Osteoblast (primary cell): ENCODE measurements at regions not wholly inside any gene's neighbourhood (a gene's known extent, or its start where the extent isn't known, plus 50 kb on each side); places are given as distances from the start of the nearest gene placed in this dataset.

Source experiments
- DNase-seq: peaks from one replicate; pipeline ENCODE4 v3.0.0; 2011; ENCODE audit warnings: low spot score, mixed read lengths; ENCODE audit not compliant: insufficient read length; ENCODE audit errors: missing footprints
- H2AFZ ChIP-seq: 2 replicates; pipeline ENCODE4 v1.6.0; 2011; ENCODE audit warnings: mild to moderate bottlenecking, low read length
- H3K27ac ChIP-seq: 2 replicates; pipeline ENCODE4 v1.5.1; 2011; ENCODE audit warnings: mild to moderate bottlenecking, low read depth, low read length, moderate library complexity
- H3K27me3 ChIP-seq: 2 replicates; pipeline ENCODE4 v1.6.0; 2012; ENCODE audit warnings: mild to moderate bottlenecking, control low read depth, inconsistent platforms, low read length, moderate library complexity; ENCODE audit not compliant: insufficient read depth
- H3K36me3 ChIP-seq: 2 replicates; pipeline ENCODE4 v1.5.1; 2011; ENCODE audit warnings: mild to moderate bottlenecking, low read length, control low read depth, moderate library complexity; ENCODE audit not compliant: insufficient read depth
- H3K4me1 ChIP-seq: 2 replicates; pipeline ENCODE4 v1.5.1; 2011; ENCODE audit warnings: mild to moderate bottlenecking, low read length, control low read depth, moderate library complexity; ENCODE audit not compliant: insufficient read depth
- H3K4me2 ChIP-seq: 2 replicates; pipeline ENCODE4 v1.6.0; 2011; ENCODE audit warnings: mild to moderate bottlenecking, low read length; ENCODE audit not compliant: insufficient read depth
- H3K4me3 ChIP-seq: fragments of 200-600 bp; sonication (generic); 3 replicates; pipeline ENCODE4 v1.5.1; 2012; ENCODE audit warnings: mild to moderate bottlenecking, low read length, inconsistent platforms; ENCODE audit not compliant: insufficient read depth
- H3K79me2 ChIP-seq: 2 replicates; pipeline ENCODE4 v1.6.0; 2012; ENCODE audit warnings: mild to moderate bottlenecking, low read length, control low read depth, inconsistent platforms; ENCODE audit not compliant: insufficient read depth
- H3K9me3 ChIP-seq: 2 replicates; pipeline ENCODE4 v1.5.1; 2011; ENCODE audit warnings: low read depth, low read length, control low read depth
- H4K20me1 ChIP-seq: 2 replicates; pipeline ENCODE4 v1.6.0; 2012; ENCODE audit warnings: mild to moderate bottlenecking, low read length, control low read depth; ENCODE audit not compliant: insufficient read depth
- CTCF ChIP-seq: IDR thresholded peaks from 2 replicates; pipeline ENCODE4 v1.5.1; 2011; ENCODE audit warnings: mild to moderate bottlenecking, low read depth, low read length, moderate library complexity; ENCODE audit errors: extremely low read depth

- H4K20me1 ChIP-seq = no peaks in the 10 kb centered on the region
- no peak overlapping the region for H3K4me3 ChIP-seq
- no peaks in the 10 kb centered on the region for H3K9me3 ChIP-seq
- H3K4me1 ChIP-seq = no peaks in the 10 kb centered on the region
- H3K27ac ChIP-seq = no peak overlapping the region
- H3K79me2 ChIP-seq = no peaks in the 10 kb centered on the region
- TF ChIP-seq CTCF = no peak
- no peak overlapping the region for H3K4me2 ChIP-seq
- no peaks in the 10 kb centered on the region for H3K36me3 ChIP-seq
- H2AFZ ChIP-seq = no peak overlapping the region
- DNase-seq = no peak
- H3K27me3 ChIP-seq = no peaks in the 10 kb centered on the region
Observed at GRCh38 chr2:52884761-52885352, 882.7 kb upstream of the CHAC2 start.

- no peak overlapping the region for H2AFZ ChIP-seq
- no peaks in the 10 kb centered on the region for H3K79me2 ChIP-seq
- H3K36me3 ChIP-seq = no peaks in the 10 kb centered on the region
- no peak for DNase-seq
- H3K27ac ChIP-seq = no peak overlapping the region
- H3K9me3 ChIP-seq = no peaks in the 10 kb centered on the region
- H3K27me3 ChIP-seq = no peaks in the 10 kb centered on the region
- no peak overlapping the region for H3K4me3 ChIP-seq
- H3K4me1 ChIP-seq = no peaks in the 10 kb centered on the region
- no peaks in the 10 kb centered on the region for H4K20me1 ChIP-seq
- TF ChIP-seq CTCF = no peak
- no peak overlapping the region for H3K4me2 ChIP-seq
Observed at GRCh38 chr2:52882974-52883373, 884.6 kb upstream of the CHAC2 start.

GRCh38 chr2:52881606-52882005 is 886.0 kb upstream of the CHAC2 start:
- TF ChIP-seq CTCF = no peak
- H3K4me2 ChIP-seq = no peak overlapping the region
- H2AFZ ChIP-seq = no peak overlapping the region
- no peak overlapping the region for H3K4me3 ChIP-seq
- H3K79me2 ChIP-seq = no peaks in the 10 kb centered on the region
- H3K4me1 ChIP-seq = no peaks in the 10 kb centered on the region
- no peaks in the 10 kb centered on the region for H4K20me1 ChIP-seq
- no peaks in the 10 kb centered on the region for H3K9me3 ChIP-seq
- no peaks in the 10 kb centered on the region for H3K27me3 ChIP-seq
- no peak for DNase-seq
- H3K36me3 ChIP-seq = no peaks in the 10 kb centered on the region
- H3K27ac ChIP-seq = no peak overlapping the region

- H3K4me2 ChIP-seq = no peak overlapping the region
- H3K79me2 ChIP-seq = no peaks in the 10 kb centered on the region
- H3K4me3 ChIP-seq = no peak overlapping the region
- H3K4me1 ChIP-seq = no peaks in the 10 kb centered on the region
- no peak for DNase-seq
- no peak overlapping the region for H2AFZ ChIP-seq
- no peaks in the 10 kb centered on the region for H3K36me3 ChIP-seq
- no peaks in the 10 kb centered on the region for H4K20me1 ChIP-seq
- TF ChIP-seq CTCF = no peak
- H3K9me3 ChIP-seq = no peaks in the 10 kb centered on the region
- no peak overlapping the region for H3K27ac ChIP-seq
- H3K27me3 ChIP-seq = no peaks in the 10 kb centered on the region
Observed at GRCh38 chr2:52880872-52881271, 886.7 kb upstream of the CHAC2 start.
